ENCODE measurements at regions not wholly inside any gene's neighbourhood (a gene's known extent, or its start where the extent isn't known, plus 50 kb on each side); places are given as distances from the start of the nearest gene placed in this dataset.

DNA sequence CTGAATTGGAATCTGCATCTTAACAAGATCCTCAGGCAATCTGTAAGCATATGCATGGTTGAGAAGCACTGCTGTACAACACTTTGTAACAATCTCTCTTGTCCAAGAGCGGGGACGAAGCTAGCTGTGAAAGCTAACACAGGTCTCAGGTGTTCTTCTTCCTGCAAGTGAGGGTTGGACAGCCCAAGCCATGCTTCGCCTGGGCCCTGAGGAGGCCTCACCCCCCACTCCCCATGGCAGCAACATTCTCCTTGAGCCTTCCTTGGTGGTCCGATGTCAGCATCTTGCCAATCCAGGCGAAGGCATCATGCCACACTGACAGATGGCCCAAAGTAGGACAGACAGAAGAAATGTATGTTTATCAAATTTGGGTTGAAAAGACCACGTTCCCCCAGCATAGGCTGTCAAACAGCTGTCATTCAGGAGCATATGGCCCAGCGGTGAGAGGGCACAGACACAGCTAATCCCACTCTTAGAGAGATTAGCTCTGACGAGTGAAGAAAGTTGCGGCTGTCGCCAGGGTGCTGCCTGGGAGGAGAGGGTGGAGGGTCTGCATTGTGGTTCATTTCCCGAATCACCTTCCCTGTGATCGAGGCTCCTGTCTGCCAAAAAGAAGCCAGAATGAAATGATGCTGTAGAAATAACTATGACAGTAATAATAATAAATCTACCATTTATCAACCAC lies 344.7 kb downstream of the MYCN start (continued):
- TF ChIP-seq KDM5A (IDR thresholded peaks at IDR 0.05; ENCODE audit: low read length) (no peak), ZNF274 (IDR thresholded peaks at IDR 0.05; ENCODE audit: borderline replicate concordance, extremely low read depth, low read length) (no peak), TBP (IDR thresholded peaks at IDR 0.05; ENCODE audit: low read depth, low read length) (no peak), HDAC2 (IDR thresholded peaks at IDR 0.05; ENCODE audit: borderline replicate concordance in 1 of 2, low read depth in 2 of 2, low read length in 2 of 2) (no peak), POLR2A (IDR thresholded peaks at IDR 0.05; ENCODE audit: control extremely low read depth in 1 of 2, low read depth in 2 of 2, low read length in 2 of 2) (no peak)

Measured in H1 (cell line).